Motor neuron (in vitro differentiated cells): ENCODE measurements at regions not wholly inside any gene's neighbourhood (a gene's known extent, or its start where the extent isn't known, plus 50 kb on each side); places are given as distances from the start of the nearest gene placed in this dataset.
"Not testable (repeated sequence)": the region's sequence is repeated elsewhere in the genome, so short reads cannot be mapped to it uniquely, and the experiment has no call there.

ENCODE experiments used
- ATAC-seq, 8 experiments: fragments of 200-7000 bp; cut with Tn5 transposase; replicated peaks in 6 of 8; 2 replicates each; pipeline ENCODE4 v1.8.0; 2021; ENCODE audit warnings: mild to moderate bottlenecking in 8 of 8, moderate library complexity in 8 of 8
- H3K27ac ChIP-seq, 2 donors: fragments of 250-450 bp; sonication (Bioruptor Pico); 2 replicates each; pipeline ENCODE4 v1.9.0; 2021; ENCODE audit warnings: antibody characterized with exemption in 2 of 2, mild to moderate bottlenecking in 2 of 2, moderate library complexity in 1 of 2
- H3K4me1 ChIP-seq, 2 donors: fragments of 250-450 bp; sonication (Bioruptor Pico); replicated peaks in 1 of 2; 2 replicates each; pipeline ENCODE4 v1.6.1; 2021; ENCODE audit warnings: antibody characterized with exemption in 2 of 2, mild to moderate bottlenecking in 2 of 2, moderate library complexity in 1 of 2
- H3K4me3 ChIP-seq, 5 donors: fragments of 250-450 bp; sonication (Bioruptor Pico); 2 replicates each; pipeline ENCODE4 v1.9.0; 2021; ENCODE audit warnings: antibody characterized with exemption in 5 of 5, mild to moderate bottlenecking in 5 of 5, moderate library complexity in 4 of 5
- WGBS, 10 experiments: fragments of 450-650 bp; shearing (Covaris generic); methylation state at CpG; one replicate each; pipeline ENCODE4 v1.0.0; 2022; 5-methylcytosine and 5-hydroxymethylcytosine counted together
- in situ Hi-C, 9 experiments: fragments of 400-800 bp; cut with MboI; loops; one replicate each; pipeline ENCODE4 v1.15.0; 2021; ENCODE audit warnings: low sequenced_read_pairs in 9 of 9, low pct_unique_long_range_greater_than_20kb in 2 of 9; ENCODE audit not compliant: unreplicated experiment in 9 of 9

GRCh38 chr7:57215423-57215822 is 83.2 kb upstream of the ZNF479 start:
- ATAC-seq = no peak
- H3K4me1 ChIP-seq = no peaks in the 10 kb centered on the region
- no peak overlapping the region for H3K27ac ChIP-seq
- H3K4me3 ChIP-seq = no peak overlapping the region
- in situ Hi-C loops = no loop called here
- WGBS, 10 experiments = 0 to 50% (median 29%) methylated on average over 2 to 6 of the region's 9 CpGs; no CpG with 5 or more reads in 1 of the 10 experiments

DNA sequence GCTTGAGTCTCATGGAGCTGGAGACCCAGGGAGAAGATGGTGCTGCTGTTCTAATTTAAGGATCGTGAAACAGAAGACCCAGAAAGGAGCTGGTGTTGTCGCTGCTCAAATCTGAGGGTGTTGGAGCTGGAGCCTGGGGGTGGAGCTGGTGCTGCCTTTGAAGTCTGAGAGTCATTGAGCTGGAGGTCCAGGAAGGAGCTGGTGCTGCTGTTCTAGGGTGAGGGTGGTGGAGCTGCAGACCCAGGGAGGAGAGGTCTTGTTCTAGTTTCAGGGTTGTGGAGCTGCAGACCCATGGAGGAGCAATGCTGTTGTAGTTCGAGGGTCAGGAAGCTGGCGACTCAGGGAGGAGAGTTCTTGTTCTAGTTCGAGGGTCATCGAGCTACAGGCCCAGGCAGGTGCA is 84.1 kb upstream of the ZNF479 start:
- no peak overlapping the region for H3K4me3 ChIP-seq
- in situ Hi-C loops = no loop called here
- no peaks in the 10 kb centered on the region for H3K4me1 ChIP-seq
- no peak for ATAC-seq
- no peak overlapping the region for H3K27ac ChIP-seq
- 0 to 50% (median 15%) methylated on average over 1 to 5 of the region's 6 CpGs; no CpG with 5 or more reads in 4 of the 10 experiments for WGBS, 10 experiments

GRCh38 chr7:57218196-57218716 is 86.0 kb upstream of the ZNF479 start:
- ATAC-seq = no peak
- Histone ChIP-seq H3K27ac (no peak overlapping the region), H3K4me1 (no peaks in the 10 kb centered on the region), H3K4me3 (no peak overlapping the region)
- in situ Hi-C loops = no loop called here
- 0 to 67% (median 29%) methylated on average over 1 to 6 of the region's 7 CpGs; no CpG with 5 or more reads in 3 of the 10 experiments for WGBS, 10 experiments

DNA sequence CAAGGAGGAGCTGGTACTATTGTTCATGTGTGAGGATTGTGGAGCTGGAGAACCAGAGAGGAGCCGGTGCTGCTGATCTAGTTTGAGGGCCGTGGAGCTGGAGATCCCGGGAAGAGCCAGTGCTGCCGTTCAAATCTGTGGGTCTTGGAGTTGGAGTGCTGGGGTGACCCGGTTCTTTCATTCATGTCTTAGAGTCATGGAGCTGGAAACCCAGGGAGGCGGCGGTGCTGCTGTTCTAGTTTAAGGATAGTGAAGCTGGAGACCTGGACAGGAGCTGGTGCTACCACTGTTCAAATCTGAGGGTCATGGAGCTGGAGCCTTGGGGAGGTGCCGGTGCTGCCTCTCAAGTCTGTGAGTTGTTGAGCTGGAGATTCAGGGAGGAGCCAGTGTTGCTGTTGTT is 88.5 kb upstream of the ZNF479 start:
- WGBS, 10 experiments = 29 to 100% (median 55%) methylated on average over 1 to 6 of the region's 8 CpGs; no CpG with 5 or more reads in 3 of the 10 experiments
- no peak for ATAC-seq
- in situ Hi-C loops = no loop called here
- Histone ChIP-seq H3K4me3 (no peak overlapping the region), H3K27ac (no peak overlapping the region), H3K4me1 (no peaks in the 10 kb centered on the region)

DNA sequence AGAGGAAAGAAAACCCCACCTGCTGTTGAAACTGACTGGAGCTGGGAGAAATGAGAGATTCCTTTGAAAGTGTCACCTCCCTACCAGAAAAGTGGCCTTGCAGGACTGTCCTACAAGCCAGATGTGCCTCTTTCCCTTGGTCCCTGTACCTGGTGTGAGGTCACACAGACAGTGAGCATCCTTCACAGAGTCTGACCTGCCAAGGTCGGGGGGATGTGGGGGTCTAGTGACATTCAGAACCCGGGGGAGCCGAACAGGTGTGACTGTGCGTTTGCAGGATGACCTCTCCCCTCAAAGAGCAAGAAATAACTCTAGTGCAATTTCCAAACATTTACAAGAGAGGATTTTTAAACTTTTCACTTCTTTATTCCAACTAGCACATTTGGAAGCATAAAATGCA is 93.4 kb upstream of the ZNF479 start:
- in situ Hi-C loops = no loop called here
- Histone ChIP-seq H3K4me3 (no peak overlapping the region), H3K27ac (no peak overlapping the region), H3K4me1 (no peaks in the 10 kb centered on the region)
- ATAC-seq = no peak
- 0 to 53% (median 20%) methylated on average over 1 to 3 of the region's 4 CpGs; no CpG with 5 or more reads in 5 of the 10 experiments for WGBS, 10 experiments

DNA sequence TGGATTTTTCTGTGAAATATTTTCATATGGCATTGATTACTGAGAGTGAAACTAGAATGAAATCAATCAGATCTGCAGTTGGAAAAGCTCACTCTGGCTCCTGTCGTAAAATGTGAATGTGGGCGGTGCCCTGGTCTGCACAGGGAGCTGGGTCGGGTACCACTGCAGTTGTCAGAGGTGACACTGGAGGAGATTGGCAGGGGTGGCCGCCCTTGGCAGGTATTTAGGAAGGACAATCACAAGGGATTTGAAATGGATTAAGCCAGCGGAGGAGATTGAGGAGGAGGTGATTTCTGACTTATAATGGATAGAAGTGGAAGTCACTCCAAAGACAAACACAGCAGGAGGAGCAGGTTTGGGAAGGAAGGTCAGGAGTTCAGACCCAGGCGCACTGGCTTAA is 109.0 kb upstream of the ZNF479 start:
- H3K27ac ChIP-seq, H3K4me1 ChIP-seq, ATAC-seq, H3K4me3 ChIP-seq, in situ Hi-C loops: not testable (repeated sequence)
- WGBS, 10 experiments = 0 to 92% (median 45%) methylated on average over 1 to 5 of the region's 6 CpGs; no CpG with 5 or more reads in 2 of the 10 experiments

DNA sequence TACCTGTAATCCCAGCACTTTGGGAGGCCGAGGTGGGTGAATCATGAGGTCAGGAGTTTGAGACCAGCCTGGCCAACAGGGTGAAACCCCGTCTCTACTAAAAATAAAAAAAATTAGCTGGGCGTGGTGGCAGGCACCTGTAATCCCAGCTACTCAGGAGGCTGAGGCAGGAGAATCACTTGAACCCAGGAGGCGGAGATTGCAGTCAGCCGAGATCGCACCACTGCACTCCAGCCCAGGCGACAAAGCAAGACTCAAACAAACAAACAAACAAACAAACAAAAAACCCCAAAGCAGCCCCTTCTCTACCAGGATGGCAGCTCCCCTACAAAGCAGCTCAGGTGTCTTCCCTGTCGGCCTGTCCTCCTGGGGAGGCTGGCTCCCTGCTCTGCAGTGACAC is 111.3 kb upstream of the ZNF479 start:
- ATAC-seq, H3K4me1 ChIP-seq, in situ Hi-C loops, H3K27ac ChIP-seq, H3K4me3 ChIP-seq: not testable (repeated sequence)
- 0 to 60% (median 37%) methylated on average over 1 to 5 of the region's 8 CpGs; no CpG with 5 or more reads in 5 of the 10 experiments for WGBS, 10 experiments

DNA sequence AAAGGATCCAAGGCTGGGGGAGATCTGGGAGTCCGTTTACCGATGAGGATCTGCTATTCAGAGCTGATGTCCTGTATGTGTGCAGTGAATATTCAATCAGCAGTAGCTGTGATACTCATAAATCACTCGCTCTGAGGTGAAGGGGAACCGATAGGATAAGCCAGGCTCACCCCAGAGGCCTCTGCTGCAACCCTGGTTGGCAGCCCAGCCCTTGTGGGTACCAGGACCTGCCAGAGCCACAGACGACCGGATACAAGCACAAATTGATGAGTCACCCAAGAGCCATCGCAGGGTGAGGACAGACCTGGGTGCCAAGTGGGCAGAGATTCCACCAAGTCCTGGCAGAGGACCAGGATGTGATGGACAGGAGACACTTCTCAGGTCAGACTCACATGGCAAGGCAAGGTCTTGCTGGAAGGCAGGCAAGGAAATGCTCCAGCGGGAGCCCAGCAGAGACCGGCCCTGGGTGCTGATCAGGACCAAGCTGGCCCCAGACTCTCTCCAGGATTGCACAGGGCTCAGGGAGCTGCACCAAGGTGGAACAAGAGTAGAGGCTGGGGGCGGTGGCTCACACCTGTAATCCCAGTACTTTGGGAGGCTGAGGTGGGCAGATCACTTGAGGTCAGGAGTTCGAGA is 112.2 kb upstream of the ZNF479 start:
- in situ Hi-C loops, H3K4me1 ChIP-seq, ATAC-seq: not testable (repeated sequence)

DNA sequence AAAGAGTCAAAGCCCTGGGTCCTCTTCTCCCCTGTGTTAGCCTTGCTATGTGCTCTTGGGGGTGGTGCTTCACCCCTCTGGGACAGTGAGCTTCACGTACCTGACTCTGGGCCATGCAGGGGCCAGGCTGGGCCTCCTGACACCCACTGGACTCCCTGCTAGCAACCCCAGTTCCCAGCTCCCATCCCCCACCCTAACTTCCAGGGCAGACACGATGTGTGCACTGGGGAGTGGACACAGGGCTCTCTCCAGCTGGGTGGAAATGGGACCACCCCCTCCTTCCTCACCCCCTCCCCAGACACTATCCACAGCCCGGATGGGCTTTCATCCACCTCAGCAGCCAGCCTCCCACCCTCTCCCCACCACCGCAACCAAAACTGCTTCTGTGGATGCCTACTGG is 113.0 kb upstream of the ZNF479 start:
- ATAC-seq = no peak
- H3K4me1 ChIP-seq = no peaks in the 10 kb centered on the region
- H3K4me3 ChIP-seq = no peak overlapping the region
- no peak overlapping the region for H3K27ac ChIP-seq
- in situ Hi-C loops = no loop called here
- no CpG with 5 or more reads among the region's 4 CpGs for WGBS, 10 experiments

More for the DNA sequence above, 112.2 kb upstream of the ZNF479 start:
- not testable (repeated sequence) for H3K27ac ChIP-seq, H3K4me3 ChIP-seq
- WGBS, 10 experiments = 33 to 60% (median 40%) methylated on average over 1 to 4 of the region's 11 CpGs; no CpG with 5 or more reads in 5 of the 10 experiments

DNA sequence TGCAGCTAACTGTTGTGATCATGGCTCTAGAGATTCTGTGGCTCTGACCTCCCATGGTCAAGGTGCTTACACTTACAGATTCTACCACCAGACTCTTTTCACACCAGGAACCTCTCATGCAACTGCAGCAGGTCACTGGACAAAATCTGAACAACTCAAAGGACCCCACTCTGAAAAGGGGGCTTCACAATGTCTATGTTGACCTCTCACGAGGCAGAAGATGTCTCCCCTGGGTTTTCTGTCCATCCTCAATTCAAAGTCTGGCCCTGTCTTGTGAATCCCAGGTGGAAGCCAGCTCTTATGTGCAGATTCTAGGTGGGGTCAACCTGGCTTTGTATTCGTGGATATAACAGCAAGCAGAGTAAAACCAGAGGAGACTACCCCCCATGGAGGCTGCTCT is 118.6 kb upstream of the ZNF479 start:
- in situ Hi-C loops = no loop called here
- Histone ChIP-seq H3K27ac (no peak overlapping the region), H3K4me3 (no peak overlapping the region), H3K4me1 (no peaks in the 10 kb centered on the region)
- 0% methylated on average over 1 to 2 of the region's 2 CpGs; no CpG with 5 or more reads in 5 of the 10 experiments for WGBS, 10 experiments
- ATAC-seq = no peak

- ATAC-seq = no peak
- Histone ChIP-seq H3K4me1 (no peaks in the 10 kb centered on the region), H3K4me3 (no peak overlapping the region), H3K27ac (no peak overlapping the region)
- in situ Hi-C loops = no loop called here
- WGBS, 10 experiments = 28 to 97% (median 80%) methylated on average over 1 to 8 of the region's 44 CpGs; no CpG with 5 or more reads in 5 of the 10 experiments
Observed at GRCh38 chr7:57256637-57257375, 124.6 kb upstream of the ZNF479 start.

GRCh38 chr7:57274535-57275283 is 142.5 kb upstream of the ZNF479 start:
- in situ Hi-C loops = no loop called here
- Histone ChIP-seq H3K4me1 (no peaks in the 10 kb centered on the region), H3K4me3 (no peak overlapping the region), H3K27ac (no peak overlapping the region)
- ATAC-seq = no peak
- 0 to 43% (median 10%) methylated on average over 1 of the region's 1 CpG; no CpG with 5 or more reads in 1 of the 10 experiments for WGBS, 10 experiments

DNA sequence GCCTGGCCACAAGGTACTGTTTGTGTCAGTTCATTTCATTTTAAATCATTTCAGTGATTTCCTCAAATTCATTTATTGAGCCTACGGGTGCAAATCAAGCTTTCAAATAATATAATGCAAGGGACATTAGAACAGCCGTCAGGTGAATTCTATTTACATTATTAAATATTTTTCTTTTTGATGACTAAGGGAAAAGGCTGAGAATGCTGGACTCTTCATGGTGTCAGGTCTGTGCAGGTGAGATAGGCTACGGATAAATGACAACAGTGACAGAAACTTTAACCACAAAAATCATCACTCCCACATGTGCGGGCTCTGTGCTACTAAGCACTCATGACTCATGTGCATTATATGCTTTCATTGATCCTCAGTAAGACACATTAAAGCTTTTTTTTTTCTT is 149.2 kb upstream of the ZNF716 start:
- no peak for ATAC-seq
- Histone ChIP-seq H3K4me3 (no peak overlapping the region), H3K27ac (no peak overlapping the region), H3K4me1 (no peaks in the 10 kb centered on the region)
- in situ Hi-C loops = no loop called here
- whole genome bisulfite sequencing, 10 experiments = 10 to 92% (median 43%) methylated on average over 2 to 4 of the region's 4 CpGs; no CpG with 5 or more reads in 1 of the 10 experiments
